T-cell (primary cell): ENCODE measurements at regions not wholly inside any gene's neighbourhood (a gene's known extent, or its start where the extent isn't known, plus 50 kb on each side); places are given as distances from the start of the nearest gene placed in this dataset.
"Not testable (repeated sequence)": the region's sequence is repeated elsewhere in the genome, so short reads cannot be mapped to it uniquely, and the experiment has no call there.

ENCODE experiments used
- ATAC-seq, 4 experiments: fragments of 200-7000 bp in 3 of 4; fragments of 150-1000 bp in 1 of 4; cut with Tn5 transposase; replicated peaks in 1 of 4; 1 replicate in 3 of 4; 2 replicates in 1 of 4; pipeline ENCODE4 v1.10.0; 2021; ENCODE audit warnings: moderate library complexity in 3 of 4, mild to moderate bottlenecking in 2 of 4, moderate number of reproducible peaks in 1 of 4
- CTCF ChIA-PET, 2 donors: fragments of 300-600 bp; sonication (Branson Sonifier 250); formaldehyde crosslinking; loops; one replicate each; lab custom pipeline; 2022; ENCODE audit warnings: antibody characterized with exemption in 2 of 2; lab: Charles Lee
- POLR2A ChIA-PET, 2 donors: fragments of 300-600 bp; sonication (Branson Sonifier 250); formaldehyde crosslinking; loops; one replicate each; lab custom pipeline; 2022; ENCODE audit warnings: antibody characterized with exemption in 2 of 2; lab: Charles Lee
- DNase-seq, 35 experiments: peaks; one replicate each; pipeline versions ENCODE4 v3.0.0 to v3.0.0-alpha.2; 2013 to 2023
- H3K27ac ChIP-seq: one replicate; pipeline ENCODE4 v1.5.1; 2013; ENCODE audit warnings: low read length
- H3K27me3 ChIP-seq, 2 experiments: replicated peaks in 1 of 2; 1 replicate in 1 of 2; 2 replicates in 1 of 2; pipeline versions ENCODE4 v1.6.1 to v1.7.0; 2013; ENCODE audit warnings: low read length in 1 of 2, mixed read lengths in 1 of 2; ENCODE audit not compliant: control insufficient read depth in 2 of 2, insufficient read depth in 2 of 2; ENCODE audit errors: extremely low read depth in 1 of 2
- H3K36me3 ChIP-seq, 2 donors: 1 replicate in 1 of 2; 2 replicates in 1 of 2; pipeline versions ENCODE4 v1.6.1 to v1.7.0; 2013; ENCODE audit warnings: low read length in 1 of 2; ENCODE audit not compliant: control insufficient read depth in 2 of 2, insufficient read depth in 1 of 2; ENCODE audit errors: extremely low read depth in 1 of 2
- H3K4me1 ChIP-seq, 2 experiments: 1 replicate in 1 of 2; 2 replicates in 1 of 2; pipeline versions ENCODE4 v1.6.1 to v1.7.0; 2013; ENCODE audit warnings: low read length in 2 of 2, mixed read lengths in 1 of 2; ENCODE audit not compliant: insufficient read depth in 2 of 2, control insufficient read depth in 1 of 2; ENCODE audit errors: extremely low read depth in 1 of 2
- H3K4me3 ChIP-seq, 2 donors: 1 replicate in 1 of 2; 2 replicates in 1 of 2; pipeline versions ENCODE4 v1.5.1 to v1.7.0; 2013; ENCODE audit warnings: mild to moderate bottlenecking in 2 of 2, low read length in 1 of 2, moderate library complexity in 1 of 2; ENCODE audit not compliant: control insufficient read depth in 1 of 2; ENCODE audit errors: extremely low read depth in 1 of 2
- H3K9me3 ChIP-seq: 2 replicates; pipeline ENCODE4 v1.7.0; 2013
- H3K27ac Mint-ChIP-seq, 2 donors: one replicate each; pipeline ENCODE4 v1.8.0; 2020 to 2021; ENCODE audit warnings: mild to moderate bottlenecking in 2 of 2, mixed read lengths in 2 of 2
- H3K27me3 Mint-ChIP-seq, 2 donors: one replicate each; pipeline ENCODE4 v1.8.0; 2021 to 2022; ENCODE audit warnings: mixed read lengths in 2 of 2
- H3K36me3 Mint-ChIP-seq: one replicate; pipeline ENCODE4 v1.8.0; 2021; ENCODE audit warnings: mixed read lengths
- H3K4me1 Mint-ChIP-seq, 3 donors: one replicate each; pipeline ENCODE4 v1.8.0; 2020 to 2022; ENCODE audit warnings: mixed read lengths in 3 of 3, mild to moderate bottlenecking in 1 of 3
- H3K4me3 Mint-ChIP-seq, 3 donors: one replicate each; pipeline ENCODE4 v1.8.0; 2020 to 2022; ENCODE audit warnings: mild to moderate bottlenecking in 3 of 3, mixed read lengths in 3 of 3, moderate library complexity in 3 of 3
- H3K9me3 Mint-ChIP-seq, 3 donors: one replicate each; pipeline ENCODE4 v1.8.0; 2020 to 2022; ENCODE audit warnings: mixed read lengths in 3 of 3
- WGBS: methylation state at CpG from one replicate; pipeline ENCODE4 v1.1.5; 2013; ENCODE audit warnings: missing lambda C conversion rate; ENCODE audit not compliant: insufficient coverage; 5-methylcytosine and 5-hydroxymethylcytosine counted together

- no peaks in the 10 kb centered on the region for H3K36me3 ChIP-seq
- H3K27ac ChIP-seq: no peak overlapping the region
- DNase-seq: no peak
- POLR2A ChIA-PET: no interaction called here
- H3K27ac Mint-ChIP-seq: no peak overlapping the region
- WGBS: 87% methylated on average over 3 of the region's 3 CpGs
- peaks cover 0 to 5% of the 10 kb centered on the region in 2 experiments for H3K27me3 ChIP-seq
- H3K27me3 Mint-ChIP-seq: peaks cover 13 to 18% of the 10 kb centered on the region in 2 donors
- no peaks in the 10 kb centered on the region for H3K9me3 ChIP-seq
- CTCF ChIA-PET: no interaction called here
- H3K4me1 ChIP-seq: no peaks in the 10 kb centered on the region
- no peaks in the 10 kb centered on the region for H3K36me3 Mint-ChIP-seq
- peaks cover 0 to 5% (median 4%) of the 10 kb centered on the region in 3 donors for H3K9me3 Mint-ChIP-seq
- no peak overlapping the region for H3K4me3 Mint-ChIP-seq
- ATAC-seq: no peak
- no peak overlapping the region for H3K4me3 ChIP-seq
- H3K4me1 Mint-ChIP-seq: no peaks in the 10 kb centered on the region
Observed at GRCh38 chr18:35856178-35856577, 116.3 kb upstream of the RMP24 start.

- ATAC-seq, H3K27ac Mint-ChIP-seq, H3K36me3 ChIP-seq, CTCF ChIA-PET, DNase-seq, H3K9me3 Mint-ChIP-seq, H3K27me3 ChIP-seq, H3K4me3 ChIP-seq, H3K27ac ChIP-seq, H3K4me1 Mint-ChIP-seq, H3K9me3 ChIP-seq, POLR2A ChIA-PET, H3K36me3 Mint-ChIP-seq, H3K4me1 ChIP-seq, H3K4me3 Mint-ChIP-seq: not testable (repeated sequence)
- H3K27me3 Mint-ChIP-seq: peaks cover 15 to 19% of the 10 kb centered on the region in 2 donors
- no CpG with 5 or more reads among the region's 1 CpG for WGBS
Observed at GRCh38 chr18:35856721-35857120, 115.8 kb upstream of the RMP24 start.

GRCh38 chr18:35857581-35857980, 114.9 kb upstream of the RMP24 start:
- DNase-seq, H3K27me3 ChIP-seq, H3K36me3 Mint-ChIP-seq, H3K4me1 Mint-ChIP-seq, H3K36me3 ChIP-seq, POLR2A ChIA-PET, ATAC-seq, H3K9me3 ChIP-seq, H3K4me3 Mint-ChIP-seq, H3K4me1 ChIP-seq, H3K9me3 Mint-ChIP-seq, H3K27ac ChIP-seq, H3K27ac Mint-ChIP-seq, H3K4me3 ChIP-seq, CTCF ChIA-PET: not testable (repeated sequence)
- peaks cover 13 to 17% of the 10 kb centered on the region in 2 donors for H3K27me3 Mint-ChIP-seq

- POLR2A ChIA-PET: no interaction called here
- H3K27me3 Mint-ChIP-seq: peaks cover 7 to 11% of the 10 kb centered on the region in 2 donors
- H3K4me1 ChIP-seq: no peaks in the 10 kb centered on the region
Observed at GRCh38 chr18:35861367-35862118, 110.9 kb upstream of the RMP24 start.

GRCh38 chr18:35862119-35862640, 110.3 kb upstream of the RMP24 start:
- no peaks in the 10 kb centered on the region for H3K36me3 Mint-ChIP-seq
- H3K36me3 ChIP-seq: no peaks in the 10 kb centered on the region

More at GRCh38 chr18:35861367-35862118, 110.9 kb upstream of the RMP24 start:
- Mint-ChIP-seq H3K9me3 (peaks cover 0 to under 1% (median under 1%) of the 10 kb centered on the region in 3 donors), H3K4me1 (peaks cover 0 to 4% (median 0%) of the 10 kb centered on the region in 3 donors), H3K4me3 (no peak overlapping the region), H3K27ac (no peak overlapping the region), H3K36me3 (no peaks in the 10 kb centered on the region)
- ATAC-seq (no peak), DNase-seq (no peak)
- H3K9me3 ChIP-seq: no peaks in the 10 kb centered on the region
- H3K27ac ChIP-seq: no peak overlapping the region
- no peaks in the 10 kb centered on the region for H3K27me3 ChIP-seq
- WGBS: 60% methylated on average over 2 of the region's 5 CpGs
- H3K36me3 ChIP-seq: no peaks in the 10 kb centered on the region
- CTCF ChIA-PET: no interaction called here
- H3K4me3 ChIP-seq: no peak overlapping the region

GRCh38 chr18:35864916-35865315, 107.6 kb upstream of the RMP24 start:
- no CpG with 5 or more reads among the region's 1 CpG for WGBS
- Mint-ChIP-seq H3K4me3 (no peak overlapping the region), H3K27me3 (peaks cover 6 to 7% of the 10 kb centered on the region in 2 donors), H3K4me1 (peaks cover 0 to 4% (median 0%) of the 10 kb centered on the region in 3 donors), H3K27ac (no peak overlapping the region), H3K36me3 (no peaks in the 10 kb centered on the region), H3K9me3 (no peaks in the 10 kb centered on the region)
- Histone ChIP-seq H3K9me3 (no peaks in the 10 kb centered on the region), H3K36me3 (no peaks in the 10 kb centered on the region), H3K4me3 (no peak overlapping the region), H3K27ac (no peak overlapping the region), H3K4me1 (no peaks in the 10 kb centered on the region), H3K27me3 (no peaks in the 10 kb centered on the region)
- POLR2A ChIA-PET: no interaction called here
- CTCF ChIA-PET: no interaction called here
- no peak for ATAC-seq
- DNase-seq: no peak

More at GRCh38 chr18:35862119-35862640, 110.3 kb upstream of the RMP24 start:
- peaks cover 0 to 4% (median 0%) of the 10 kb centered on the region in 3 donors for H3K4me1 Mint-ChIP-seq
- H3K27me3 ChIP-seq: no peaks in the 10 kb centered on the region
- ATAC-seq (no peak), DNase-seq (no peak)
- H3K9me3 ChIP-seq: no peaks in the 10 kb centered on the region
- CTCF ChIA-PET: no interaction called here
- POLR2A ChIA-PET: no interaction called here
- H3K27me3 Mint-ChIP-seq: peaks cover 7 to 10% of the 10 kb centered on the region in 2 donors
- H3K9me3 Mint-ChIP-seq: no peaks in the 10 kb centered on the region
- no peaks in the 10 kb centered on the region for H3K4me1 ChIP-seq
- H3K4me3 Mint-ChIP-seq: no peak overlapping the region
- no peak overlapping the region for H3K4me3 ChIP-seq
- no peak overlapping the region for H3K27ac ChIP-seq
- WGBS: 33% methylated on average over 2 of the region's 4 CpGs
- H3K27ac Mint-ChIP-seq: no peak overlapping the region
